ENCODE measurements at regions not wholly inside any gene's neighbourhood (a gene's known extent, or its start where the extent isn't known, plus 50 kb on each side); places are given as distances from the start of the nearest gene placed in this dataset.

DNA sequence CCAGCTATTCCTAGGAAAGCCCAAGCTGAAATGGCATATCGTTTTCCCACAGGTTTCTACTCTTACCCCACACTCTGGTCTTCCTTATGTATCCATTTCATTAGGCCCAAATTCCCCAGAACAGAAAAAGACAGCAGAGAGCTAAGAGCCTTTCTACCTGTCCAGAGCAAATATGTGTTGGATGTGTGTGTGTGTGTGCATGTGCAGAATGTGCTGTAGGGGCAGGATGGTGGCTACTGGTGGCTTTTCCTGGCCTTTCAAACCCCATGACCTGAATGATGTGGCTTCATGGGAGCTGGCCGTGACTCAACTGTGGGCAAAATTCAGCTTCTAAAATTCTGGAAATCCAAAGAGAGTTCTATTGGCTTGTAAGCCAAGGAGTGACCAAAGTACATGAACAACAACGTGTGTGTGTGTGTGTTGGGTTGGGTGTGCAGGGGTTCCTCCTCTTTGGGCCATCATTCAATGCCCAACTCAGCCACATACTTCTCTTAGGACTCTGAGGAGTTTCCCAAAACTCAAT is 421.4 kb upstream of the CADM1 start:
- no peak for TF ChIP-seq POLR2A (IDR thresholded peaks at IDR 0.05)
- TF ChIP-seq, protein P1, sequence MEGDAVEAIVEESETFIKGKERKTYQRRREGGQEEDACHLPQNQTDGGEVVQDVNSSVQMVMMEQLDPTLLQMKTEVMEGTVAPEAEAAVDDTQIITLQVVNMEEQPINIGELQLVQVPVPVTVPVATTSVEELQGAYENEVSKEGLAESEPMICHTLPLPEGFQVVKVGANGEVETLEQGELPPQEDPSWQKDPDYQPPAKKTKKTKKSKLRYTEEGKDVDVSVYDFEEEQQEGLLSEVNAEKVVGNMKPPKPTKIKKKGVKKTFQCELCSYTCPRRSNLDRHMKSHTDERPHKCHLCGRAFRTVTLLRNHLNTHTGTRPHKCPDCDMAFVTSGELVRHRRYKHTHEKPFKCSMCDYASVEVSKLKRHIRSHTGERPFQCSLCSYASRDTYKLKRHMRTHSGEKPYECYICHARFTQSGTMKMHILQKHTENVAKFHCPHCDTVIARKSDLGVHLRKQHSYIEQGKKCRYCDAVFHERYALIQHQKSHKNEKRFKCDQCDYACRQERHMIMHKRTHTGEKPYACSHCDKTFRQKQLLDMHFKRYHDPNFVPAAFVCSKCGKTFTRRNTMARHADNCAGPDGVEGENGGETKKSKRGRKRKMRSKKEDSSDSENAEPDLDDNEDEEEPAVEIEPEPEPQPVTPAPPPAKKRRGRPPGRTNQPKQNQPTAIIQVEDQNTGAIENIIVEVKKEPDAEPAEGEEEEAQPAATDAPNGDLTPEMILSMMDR (IDR thresholded peaks at IDR 0.05): no peak
